ENCODE measurements at regions not wholly inside any gene's neighbourhood (a gene's known extent, or its start where the extent isn't known, plus 50 kb on each side); places are given as distances from the start of the nearest gene placed in this dataset.
"Not testable (repeated sequence)": the region's sequence is repeated elsewhere in the genome, so short reads cannot be mapped to it uniquely, and the experiment has no call there.

GRCh38 chr1:149638901-149639658 is 55.4 kb downstream of the PPIAL4C start:
- not testable (repeated sequence) for TF ChIP-seq POLR2A, CTCF (IDR thresholded peaks at IDR 0.05)

Measured in body of pancreas (tissue), 4 donors.